A172 (cell line): ENCODE measurements at regions not wholly inside any gene's neighbourhood (a gene's known extent, or its start where the extent isn't known, plus 50 kb on each side); places are given as distances from the start of the nearest gene placed in this dataset.
"Not testable (repeated sequence)": the region's sequence is repeated elsewhere in the genome, so short reads cannot be mapped to it uniquely, and the experiment has no call there.

ENCODE experiments used
- DNase-seq: peaks from one replicate; pipeline ENCODE4 v3.0.0-alpha.2; 2015; ENCODE audit warnings: low spot score

- DNase-seq = no peak
Observed at GRCh38 chr6:8361259-8361658, 74.1 kb downstream of the SLC35B3 start.

DNA sequence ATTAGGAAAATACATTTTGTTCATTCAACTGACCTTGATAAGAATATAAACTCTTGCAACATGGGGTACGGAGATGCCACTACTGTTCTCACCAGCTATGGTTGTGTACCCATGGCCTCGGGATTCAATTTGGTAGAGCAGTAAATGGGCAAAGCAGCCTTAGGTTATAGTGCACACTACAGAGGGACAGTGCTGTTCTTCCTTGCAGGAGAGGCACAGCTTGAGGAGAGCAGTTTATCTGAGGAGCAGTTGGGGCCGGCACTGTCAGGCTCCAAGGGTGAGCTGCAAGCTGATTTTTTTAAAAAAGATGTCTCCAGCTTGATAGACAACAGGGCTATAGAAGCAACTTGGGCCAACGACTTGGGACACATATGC lies 82.4 kb downstream of the SLC35B3 start:
- no peak for DNase-seq

- no peak for DNase-seq
Observed at GRCh38 chr6:8352335-8352965, 82.9 kb downstream of the SLC35B3 start.

DNA sequence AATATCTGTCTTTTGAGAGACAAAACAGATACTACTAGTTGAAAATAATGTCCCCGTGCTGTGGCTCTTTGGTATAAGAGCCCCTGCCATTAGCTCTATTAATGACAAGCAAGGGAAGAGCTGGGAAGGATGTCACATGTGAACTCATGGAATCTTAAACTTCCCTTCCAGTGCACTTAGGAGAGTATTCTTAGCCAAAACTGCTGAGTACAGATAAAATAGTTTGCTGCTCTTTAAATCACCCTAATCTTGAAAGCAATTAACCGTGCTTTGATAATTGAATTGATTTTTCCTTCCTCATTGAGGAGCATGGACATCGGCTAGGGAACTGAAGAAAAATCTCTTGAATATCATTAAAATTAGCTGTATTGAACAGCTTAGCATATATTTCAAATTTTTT lies 91.7 kb downstream of the SLC35B3 start:
- no peak for DNase-seq

- DNase-seq = no peak
Observed at GRCh38 chr6:8342241-8342819, 93.0 kb downstream of the SLC35B3 start.

DNA sequence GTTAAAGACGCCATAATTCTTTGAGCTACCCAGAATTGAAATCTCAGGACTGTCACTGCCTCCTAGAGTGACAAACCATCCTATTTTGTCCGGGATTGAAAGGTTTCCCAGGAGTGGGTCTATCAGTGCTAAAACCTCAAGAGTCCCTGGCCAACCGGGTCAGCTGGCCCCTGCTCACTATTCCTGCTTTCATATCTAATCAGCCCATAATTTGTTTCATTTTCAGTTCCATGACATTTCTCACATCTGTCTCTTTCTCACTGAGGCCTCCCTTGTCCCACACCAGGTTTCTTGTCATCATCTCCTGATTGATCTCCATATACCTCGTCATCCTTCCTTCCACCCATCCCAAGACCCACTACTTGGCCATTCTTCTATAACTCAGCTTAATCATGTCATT lies 98.2 kb downstream of the SLC35B3 start:
- DNase-seq = no peak

GRCh38 chr6:8336406-8337057 lies 98.8 kb downstream of the SLC35B3 start:
- no peak for DNase-seq

DNA sequence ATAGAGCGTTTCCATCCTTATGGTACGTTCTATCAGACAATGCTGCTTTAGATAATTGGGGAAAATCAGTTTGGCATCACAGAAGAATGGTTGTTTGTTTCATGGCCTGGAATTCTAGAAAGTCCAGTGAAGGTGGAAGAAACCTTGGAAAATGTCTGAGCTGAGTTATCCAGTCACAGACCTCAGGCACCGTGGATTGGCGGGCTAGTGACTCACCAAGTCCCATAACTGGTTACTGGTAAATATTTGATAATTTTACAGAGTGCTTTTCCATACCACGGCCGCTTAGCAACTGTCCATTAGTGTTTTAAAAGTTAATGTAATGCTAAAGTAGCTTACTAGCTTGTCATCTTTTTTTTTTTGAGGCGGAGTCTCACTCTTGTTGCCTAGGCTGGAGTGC lies 99.4 kb downstream of the SLC35B3 start:
- no peak for DNase-seq

- no peak for DNase-seq
Observed at GRCh38 chr6:8335381-8335780, 100.0 kb downstream of the SLC35B3 start.

DNA sequence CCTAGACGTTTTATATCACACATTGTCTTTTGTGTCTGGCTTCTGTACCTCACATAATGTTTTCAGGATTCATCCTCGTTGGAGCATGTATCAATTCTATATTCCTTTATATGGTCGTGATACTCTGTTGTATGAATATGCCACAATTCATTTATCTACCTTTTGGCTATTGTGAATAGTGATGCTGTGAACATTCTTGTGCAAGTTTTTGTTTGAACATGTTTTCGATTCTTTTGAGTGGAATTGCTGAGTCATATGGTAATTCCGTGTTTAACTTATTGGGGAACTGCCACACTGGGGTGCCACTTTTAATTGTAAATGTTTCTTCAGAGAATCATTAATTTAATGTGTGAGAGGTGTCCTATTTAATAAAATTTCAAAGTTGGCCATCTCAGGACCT lies 101.2 kb downstream of the SLC35B3 start:
- DNase-seq = no peak

- DNase-seq = no peak
Observed at GRCh38 chr6:8329562-8329961, 105.8 kb downstream of the SLC35B3 start.

GRCh38 chr6:8325743-8326142 lies 109.6 kb downstream of the SLC35B3 start:
- no peak for DNase-seq

DNA sequence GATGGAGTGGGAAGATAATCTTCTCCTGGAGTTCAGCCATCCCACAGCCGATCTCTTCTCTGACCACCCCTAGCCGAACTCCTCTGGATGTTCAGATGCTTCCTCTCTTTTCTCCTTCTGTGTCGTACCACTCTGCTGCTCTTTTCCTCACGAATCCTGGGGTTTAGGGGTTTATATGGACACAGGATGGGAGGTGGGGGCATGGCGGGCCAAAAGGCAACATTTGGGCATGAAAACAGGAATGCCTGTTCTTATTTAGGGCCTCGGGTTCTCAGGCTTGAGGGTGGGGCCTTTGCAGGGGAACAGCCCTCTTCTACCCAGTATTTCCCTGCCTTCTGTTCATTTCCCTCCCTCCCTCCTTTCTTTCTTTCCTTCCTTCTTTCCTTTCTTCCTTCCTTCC lies 112.7 kb downstream of the SLC35B3 start:
- no peak for DNase-seq

DNA sequence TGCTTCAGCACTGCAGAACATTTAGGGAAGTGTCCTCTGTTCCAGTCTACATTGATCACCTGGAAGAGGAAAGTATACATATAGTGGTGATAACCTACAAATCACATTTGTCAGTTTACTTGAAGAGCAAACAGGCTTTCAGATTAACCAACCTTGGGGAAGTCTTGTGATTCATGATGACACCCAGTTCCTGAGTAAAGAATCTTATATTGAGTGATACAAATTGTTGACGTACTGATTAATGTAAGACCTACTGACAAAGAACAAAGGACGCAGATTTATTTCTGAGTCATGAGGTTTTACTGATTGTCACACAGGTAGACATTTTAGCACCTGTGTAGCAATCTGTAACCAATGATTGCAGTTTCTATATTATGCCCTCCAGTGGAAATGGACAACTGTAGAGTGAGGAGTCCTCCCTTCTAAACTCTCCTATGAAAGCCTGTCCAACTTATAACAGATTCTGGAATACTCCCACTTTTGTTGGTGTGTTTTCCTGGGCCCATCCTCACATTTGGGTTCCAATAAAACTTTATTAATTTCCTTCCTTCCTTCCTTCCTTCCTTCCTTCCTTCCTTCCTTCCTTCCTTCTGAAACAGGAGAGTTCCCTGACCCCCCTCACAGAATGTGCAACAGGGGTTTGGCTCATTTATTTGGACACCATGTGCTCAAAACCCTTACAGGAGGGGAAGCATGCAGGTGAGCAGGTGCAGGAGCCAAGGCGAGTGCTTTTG lies 113.5 kb downstream of the SLC35B3 start:
- DNase-seq = no peak

GRCh38 chr6:8315154-8315553 lies 120.2 kb downstream of the SLC35B3 start:
- no peak for DNase-seq

DNA sequence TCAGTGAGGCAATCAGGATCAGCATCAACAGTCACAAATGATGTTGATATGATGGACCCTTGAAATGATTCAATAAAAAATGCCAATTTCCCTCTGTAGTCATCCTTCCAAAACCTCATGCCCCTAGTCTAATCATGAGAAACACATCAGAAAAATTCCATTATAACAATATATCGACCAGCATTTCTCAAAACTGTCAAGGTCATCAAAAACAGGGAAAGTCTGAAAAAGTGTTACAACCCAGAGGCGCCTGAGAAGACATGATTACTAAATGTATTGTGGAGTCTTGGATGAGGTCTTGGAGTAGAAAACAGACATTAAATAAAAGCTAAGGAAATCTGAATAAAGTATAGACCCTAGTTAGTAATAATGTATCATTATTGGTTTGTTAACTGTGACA lies 133.8 kb downstream of the SLC35B3 start:
- no peak for DNase-seq

- DNase-seq = no peak
Observed at GRCh38 chr6:8299034-8299433, 136.3 kb downstream of the SLC35B3 start.

DNA sequence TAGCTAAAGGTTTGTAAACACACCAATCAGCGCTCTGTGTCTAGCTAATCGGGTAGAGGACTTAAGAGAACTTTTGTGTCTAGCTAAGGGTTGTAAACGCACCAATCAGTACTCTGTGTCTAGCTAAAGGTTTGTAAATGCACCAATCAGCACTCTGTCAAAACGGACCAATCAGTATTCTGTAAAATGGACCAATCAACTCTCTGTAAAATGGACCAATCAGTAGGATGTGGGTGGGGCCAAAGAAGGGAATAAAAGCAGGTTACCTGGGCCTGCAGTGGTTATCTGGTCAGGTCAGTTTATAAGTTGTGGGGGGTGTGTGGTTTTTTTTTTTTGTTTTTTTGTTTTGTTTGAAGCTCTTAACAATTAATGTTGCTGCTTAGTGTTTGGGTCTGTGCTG lies 152.4 kb downstream of the SLC35B3 start:
- DNase-seq = not testable (repeated sequence)

- no peak for DNase-seq
Observed at GRCh38 chr6:8282380-8282779, 153.0 kb downstream of the SLC35B3 start.

- no peak for DNase-seq
Observed at GRCh38 chr6:8279041-8279805, 156.1 kb downstream of the SLC35B3 start.

DNA sequence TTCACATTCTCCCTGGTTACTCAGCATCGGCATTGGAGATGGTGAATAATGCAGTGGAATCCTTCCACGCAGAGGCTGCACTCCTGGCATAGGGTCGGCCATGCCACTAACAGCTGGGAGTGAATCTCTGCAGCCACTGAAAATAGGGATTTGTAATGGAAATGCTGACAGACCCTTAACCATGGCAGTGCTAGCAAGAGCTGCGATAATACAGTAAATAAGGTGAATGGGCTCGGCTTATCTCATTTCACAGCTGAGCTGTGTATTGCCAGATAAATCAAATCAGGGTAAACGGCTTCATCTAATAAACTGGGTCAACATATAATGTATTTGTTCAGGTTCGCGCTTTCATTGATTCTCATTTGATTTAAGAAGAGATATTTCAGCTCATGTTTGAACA lies 156.8 kb downstream of the SLC35B3 start:
- DNase-seq = no peak

- DNase-seq = no peak
Observed at GRCh38 chr6:8277769-8278168, 157.6 kb downstream of the SLC35B3 start.
